Activated gamma-delta T cell treated with Interleukin-2 at 50 U/mL for 16 hours (primary cell): ENCODE measurements at regions not wholly inside any gene's neighbourhood (a gene's known extent, or its start where the extent isn't known, plus 50 kb on each side); places are given as distances from the start of the nearest gene placed in this dataset.

Source experiments
- DNase-seq: peaks from one replicate; pipeline ENCODE4 v3.0.0-alpha.2; 2020

DNA sequence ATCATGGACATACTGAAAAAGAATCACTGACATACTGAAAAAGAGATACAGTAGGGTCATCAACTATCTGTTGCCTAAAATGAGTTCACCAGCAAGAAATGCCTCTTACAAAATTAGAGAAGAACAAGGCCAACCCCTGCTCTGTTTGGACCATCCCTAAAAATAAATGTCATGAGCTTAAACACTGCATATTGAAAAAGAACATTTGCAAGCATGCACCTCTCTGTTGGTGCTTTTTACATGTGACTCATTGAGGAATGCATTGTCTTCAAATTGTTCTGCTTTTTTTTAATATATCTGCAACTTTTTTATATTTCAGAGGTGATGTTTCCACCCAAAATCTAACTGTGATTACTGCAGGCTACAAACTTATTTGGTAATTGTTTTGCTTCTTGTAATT lies 233.9 kb upstream of the LRATD1 start:
- DNase-seq = no peak

- DNase-seq = no peak
Observed at GRCh38 chr2:14401873-14402272, 230.6 kb upstream of the LRATD1 start.

GRCh38 chr2:14408695-14409094 lies 223.8 kb upstream of the LRATD1 start:
- DNase-seq = no peak

GRCh38 chr2:14417551-14417950 lies 215.0 kb upstream of the LRATD1 start:
- DNase-seq = no peak

GRCh38 chr2:14418115-14418514 lies 214.4 kb upstream of the LRATD1 start:
- DNase-seq = no peak

DNA sequence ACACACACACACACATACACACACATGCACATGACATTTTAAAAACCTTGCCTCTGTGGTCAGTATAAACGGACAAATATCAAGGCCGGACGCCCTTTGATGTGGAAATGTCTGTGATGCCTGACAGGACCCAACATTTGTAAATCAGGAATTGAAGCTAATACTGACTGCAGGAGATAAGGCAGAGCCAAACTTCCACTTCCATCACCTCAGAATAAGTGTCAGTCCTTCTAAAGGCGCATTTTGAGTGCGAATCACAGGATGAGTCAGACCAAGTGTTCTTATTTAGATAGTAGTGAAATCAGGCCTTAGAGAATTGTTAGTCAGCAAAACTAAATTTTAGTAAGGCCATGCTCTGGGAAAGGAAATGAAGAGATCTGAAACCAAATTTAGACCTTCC lies 211.7 kb upstream of the LRATD1 start:
- no peak for DNase-seq

DNA sequence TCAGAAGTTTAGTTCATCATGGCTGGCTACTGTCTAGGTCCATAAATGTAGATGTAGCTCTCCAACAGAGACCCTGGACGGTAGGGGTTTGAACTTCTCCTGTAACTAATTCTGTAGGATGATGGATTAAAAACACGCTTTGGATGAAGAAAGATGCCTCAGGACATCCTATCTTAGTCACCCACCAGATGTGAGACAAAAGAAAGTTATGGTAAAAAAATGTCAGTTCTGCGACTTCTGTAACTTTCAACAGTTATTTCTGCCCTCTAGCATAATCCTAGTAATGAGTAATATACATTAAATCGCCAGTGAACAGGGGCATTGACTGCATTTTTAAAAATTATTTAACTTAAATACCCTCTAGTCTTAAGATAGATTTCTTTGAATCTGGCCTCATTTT lies 210.1 kb upstream of the LRATD1 start:
- no peak for DNase-seq

GRCh38 chr2:14423145-14423906 lies 209.2 kb upstream of the LRATD1 start:
- no peak for DNase-seq

- DNase-seq = no peak
Observed at GRCh38 chr2:14424478-14425390, 207.8 kb upstream of the LRATD1 start.

DNA sequence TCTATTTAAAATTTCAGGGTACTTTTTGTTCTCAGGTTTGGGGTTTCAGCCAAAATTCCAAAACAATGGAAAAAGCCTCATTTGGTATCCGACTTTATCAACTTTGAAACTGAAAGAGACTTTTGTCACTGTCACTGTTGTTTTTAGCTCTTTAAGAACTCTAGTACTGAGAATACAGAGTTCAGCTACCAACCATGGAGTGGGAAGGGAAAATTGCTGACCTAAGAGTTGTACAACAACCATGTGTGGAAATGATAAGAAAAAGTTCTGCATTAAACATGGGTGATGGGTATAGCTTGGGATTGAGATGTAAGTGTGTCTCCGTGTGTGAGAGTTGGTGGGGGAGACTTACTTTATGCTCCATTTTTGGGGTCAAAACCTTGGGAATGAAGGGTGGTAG lies 206.6 kb upstream of the LRATD1 start:
- no peak for DNase-seq

- DNase-seq = no peak
Observed at GRCh38 chr2:14428056-14428455, 204.5 kb upstream of the LRATD1 start.

- no peak for DNase-seq
Observed at GRCh38 chr2:14433946-14434495, 198.5 kb upstream of the LRATD1 start.

GRCh38 chr2:14445670-14446069 lies 186.8 kb upstream of the LRATD1 start:
- no peak for DNase-seq

DNA sequence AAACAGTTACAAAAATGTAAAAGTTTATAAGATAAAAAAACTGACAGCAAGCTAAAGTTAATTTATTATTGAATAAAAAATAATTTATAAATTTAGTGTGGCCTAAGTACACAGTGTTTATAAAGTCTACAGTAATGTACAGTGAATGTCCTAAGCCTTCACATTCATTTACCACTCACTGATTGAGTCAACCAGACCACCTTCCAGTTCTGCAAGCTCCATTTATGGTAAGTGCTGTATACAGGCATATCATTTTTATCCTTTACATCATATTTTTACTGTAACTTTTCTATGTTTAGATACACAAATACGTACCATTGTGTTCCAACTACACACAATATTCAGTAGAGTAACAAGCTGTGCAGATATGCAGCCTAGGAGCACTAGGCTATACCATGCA lies 184.2 kb upstream of the LRATD1 start:
- no peak for DNase-seq

- no peak for DNase-seq
Observed at GRCh38 chr2:14451312-14451711, 181.2 kb upstream of the LRATD1 start.

GRCh38 chr2:14454202-14454601 lies 178.3 kb upstream of the LRATD1 start:
- DNase-seq = no peak

DNA sequence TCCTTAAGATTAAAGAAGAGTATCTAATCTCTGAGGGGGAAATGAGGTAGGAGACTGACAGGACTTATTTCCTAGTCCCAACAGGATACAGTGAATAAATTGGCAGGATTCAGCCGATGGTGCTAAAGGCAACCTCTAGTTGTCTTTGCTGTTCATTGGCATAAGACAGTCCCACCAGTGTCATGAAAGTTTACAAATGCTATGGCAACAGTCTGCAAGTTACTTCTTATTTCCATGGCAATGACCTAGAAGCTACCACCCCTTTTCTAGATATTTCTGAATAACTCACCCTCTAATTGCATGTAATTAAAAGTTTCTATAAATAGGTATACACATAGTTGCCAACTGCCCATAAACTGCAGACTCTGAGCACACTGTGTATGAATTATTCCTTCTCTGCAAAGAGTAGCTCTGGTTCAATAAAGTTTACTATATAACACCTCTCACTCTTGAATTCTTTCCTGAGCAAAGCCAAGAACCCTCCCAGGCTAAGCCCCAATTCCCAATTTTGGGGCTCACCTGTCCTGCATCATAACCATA lies 172.7 kb upstream of the LRATD1 start:
- no peak for DNase-seq

DNA sequence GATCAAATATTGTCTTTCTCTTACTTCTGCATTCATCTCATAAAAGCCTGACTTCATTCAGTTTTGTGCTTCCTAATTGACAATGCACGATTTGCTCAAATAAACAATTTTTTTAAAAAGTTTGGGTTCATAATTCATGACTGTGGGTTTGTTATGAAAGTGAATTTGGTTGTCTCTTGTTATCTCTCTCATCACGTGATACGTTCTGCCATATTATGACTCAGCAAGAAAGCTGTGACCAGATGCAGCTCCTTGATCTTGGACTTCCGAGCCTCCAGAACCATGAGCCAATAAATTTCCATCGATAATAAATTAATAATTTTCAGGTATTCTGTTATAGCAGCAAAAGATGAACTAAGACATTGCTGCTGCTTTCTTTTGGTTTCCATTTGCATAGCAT lies 156.5 kb upstream of the LRATD1 start:
- no peak for DNase-seq

GRCh38 chr2:14479486-14479885 lies 153.0 kb upstream of the LRATD1 start:
- no peak for DNase-seq

GRCh38 chr2:14480120-14480519 lies 152.4 kb upstream of the LRATD1 start:
- no peak for DNase-seq

DNA sequence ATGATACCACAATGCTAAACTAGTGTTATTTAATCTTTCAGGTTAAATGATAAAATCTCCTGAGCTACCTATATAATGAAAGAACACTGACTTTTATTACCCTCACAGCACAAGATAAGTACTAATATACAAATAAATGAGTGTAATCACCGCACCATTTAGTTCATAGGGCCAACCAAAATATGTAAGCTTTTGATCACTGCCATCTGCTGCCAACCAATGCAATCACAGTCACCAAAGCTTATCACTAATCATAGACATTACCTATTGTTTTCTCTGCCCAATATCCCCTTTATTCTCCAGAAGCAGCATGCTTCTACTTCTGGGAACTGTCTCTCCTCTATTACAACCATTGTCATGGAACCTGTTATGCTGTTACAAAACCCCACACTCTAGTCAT lies 151.6 kb upstream of the LRATD1 start:
- DNase-seq = no peak

DNA sequence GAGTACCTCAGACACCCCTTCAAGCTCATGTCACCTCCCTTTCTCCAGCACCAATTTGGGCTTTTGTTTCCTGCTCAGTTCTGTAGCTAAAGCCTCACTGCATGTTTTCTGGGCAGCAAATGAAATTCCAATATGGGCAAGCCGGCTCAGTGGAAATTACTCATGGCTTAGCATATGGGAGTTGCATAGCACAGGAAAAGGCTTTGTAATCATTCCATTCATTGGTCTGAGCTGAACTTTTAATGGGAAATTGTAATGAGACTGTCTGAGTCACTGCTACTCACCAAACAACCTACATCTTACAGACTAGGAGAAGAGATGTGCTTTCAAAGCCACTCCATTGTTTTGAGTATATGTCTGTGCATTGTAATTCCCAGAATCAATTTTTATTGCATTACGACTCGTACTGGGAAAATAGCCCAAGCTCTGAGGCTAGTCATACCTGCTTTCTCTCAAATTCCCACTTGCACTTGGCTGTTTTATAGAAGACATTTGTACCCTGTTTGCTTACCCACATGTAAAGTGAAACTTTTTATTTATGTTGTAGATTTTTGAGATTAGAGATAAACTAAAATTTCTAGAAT lies 139.5 kb upstream of the LRATD1 start:
- no peak for DNase-seq

GRCh38 chr2:14494759-14495158 lies 137.8 kb upstream of the LRATD1 start:
- no peak for DNase-seq
